SK-N-SH treated with all-trans-retinoic acid at 6 μM for 48 hours (cell line): ENCODE measurements at regions not wholly inside any gene's neighbourhood (a gene's known extent, or its start where the extent isn't known, plus 50 kb on each side); places are given as distances from the start of the nearest gene placed in this dataset.

Source experiments
- ATAC-seq: fragments of 200-7000 bp; cut with Tn5 transposase; 3 replicates; pipeline ENCODE4 v1.9.1; 2020; ENCODE audit warnings: mild to moderate bottlenecking, moderate library complexity
- ARNTL ChIP-seq: fragments of 450-650 bp; formaldehyde crosslinking; IDR thresholded peaks from 2 replicates; pipeline ENCODE4 v1.5.0; 2020; ENCODE audit warnings: low read depth, mild to moderate bottlenecking, moderate library complexity, borderline replicate concordance
- BACH2 ChIP-seq: fragments of 250-450 bp; sonication (Bioruptor Pico); IDR thresholded peaks from 2 replicates; pipeline ENCODE4 v1.9.0; 2021; ENCODE audit warnings: mild to moderate bottlenecking, borderline replicate concordance
- CSDC2 ChIP-seq: fragments of 250-450 bp; sonication (Bioruptor Pico); IDR thresholded peaks from 2 replicates; pipeline ENCODE4 v1.5.0; 2020; ENCODE audit warnings: mild to moderate bottlenecking, moderate library complexity
- CSRNP3 ChIP-seq: fragments of 250-450 bp; sonication (Bioruptor Pico); IDR thresholded peaks from 2 replicates; pipeline ENCODE4 v1.5.1; 2021; ENCODE audit warnings: mild to moderate bottlenecking, moderate library complexity
- ESRRG ChIP-seq: fragments of 250-450 bp; sonication (Bioruptor Pico); IDR thresholded peaks from 2 replicates; pipeline ENCODE4 v1.6.1; 2021; ENCODE audit warnings: mild to moderate bottlenecking
- GLIS3 ChIP-seq: fragments of 250-450 bp; sonication (Bioruptor Pico); IDR thresholded peaks from 2 replicates; pipeline ENCODE4 v1.5.0; 2020; ENCODE audit warnings: mild to moderate bottlenecking, moderate library complexity
- ISL1 ChIP-seq: fragments of 250-450 bp; sonication (Bioruptor Pico); IDR thresholded peaks from 2 replicates; pipeline ENCODE4 v2.1.2; 2022; ENCODE audit warnings: mild to moderate bottlenecking, moderate library complexity
- OSR1 ChIP-seq: fragments of 250-450 bp; sonication (Bioruptor Pico); IDR thresholded peaks from 2 replicates; pipeline ENCODE4 v1.8.0; 2022; ENCODE audit warnings: moderate library complexity, mild to moderate bottlenecking, inconsistent platforms
- PATZ1 ChIP-seq: fragments of 250-450 bp; sonication (Bioruptor Pico); IDR thresholded peaks from 2 replicates; pipeline ENCODE4 v1.8.0; 2020; ENCODE audit warnings: mild to moderate bottlenecking, moderate library complexity, borderline replicate concordance
- PPARA ChIP-seq: fragments of 250-450 bp; sonication (Bioruptor Pico); IDR thresholded peaks from 2 replicates; pipeline ENCODE4 v1.5.0; 2020; ENCODE audit warnings: mild to moderate bottlenecking, borderline replicate concordance
- RARB ChIP-seq: fragments of 250-450 bp; sonication (Bioruptor Pico); IDR thresholded peaks from 2 replicates; pipeline ENCODE4 v1.8.0; 2021; ENCODE audit warnings: mild to moderate bottlenecking, moderate library complexity
- SNAI2 ChIP-seq: fragments of 250-450 bp; sonication (Bioruptor Pico); IDR thresholded peaks from 2 replicates; pipeline ENCODE4 v1.5.0; 2020; ENCODE audit warnings: mild to moderate bottlenecking, moderate library complexity
- TCF4 ChIP-seq: fragments of 250-450 bp; sonication (Bioruptor Pico); IDR thresholded peaks from 2 replicates; pipeline ENCODE4 v1.8.0; 2021; ENCODE audit warnings: mild to moderate bottlenecking, moderate library complexity, borderline replicate concordance
- TOX ChIP-seq: fragments of 250-450 bp; sonication (Bioruptor Pico); IDR thresholded peaks from 2 replicates; pipeline ENCODE4 v1.8.0; 2021; ENCODE audit warnings: mild to moderate bottlenecking, moderate library complexity, borderline replicate concordance
- ZC3H10 ChIP-seq: fragments of 250-450 bp; sonication (Bioruptor Pico); IDR thresholded peaks from 2 replicates; pipeline ENCODE4 v1.5.1; 2021; ENCODE audit warnings: mild to moderate bottlenecking, moderate library complexity
- ZFP30 ChIP-seq: fragments of 450-650 bp; formaldehyde crosslinking; IDR thresholded peaks from 2 replicates; pipeline ENCODE4 v1.5.0; 2022; ENCODE audit warnings: mild to moderate bottlenecking, moderate library complexity
- ZNF565 ChIP-seq: fragments of 450-650 bp; formaldehyde crosslinking; conservative IDR thresholded peaks from 2 replicates; pipeline ENCODE4 v1.5.0; 2020; ENCODE audit warnings: low read depth, mild to moderate bottlenecking, moderate library complexity
- ZNF70 ChIP-seq: fragments of 450-650 bp; formaldehyde crosslinking; IDR thresholded peaks from 2 replicates; pipeline ENCODE4 v1.5.0; 2020; ENCODE audit warnings: mild to moderate bottlenecking, moderate library complexity
- ZNF8 ChIP-seq: fragments of 450-650 bp; formaldehyde crosslinking; IDR thresholded peaks from 2 replicates; pipeline ENCODE4 v1.5.0; 2020; ENCODE audit warnings: mild to moderate bottlenecking, moderate library complexity
- TF ChIP-seq, protein P1 (sequence below): fragments of 250-450 bp; sonication (Bioruptor Pico); IDR thresholded peaks from 2 replicates; pipeline ENCODE4 v1.8.0; 2021; ENCODE audit warnings: low read depth, mild to moderate bottlenecking, moderate library complexity, borderline replicate concordance
- TF ChIP-seq, protein P2 (sequence below): fragments of 250-450 bp; sonication (Bioruptor Pico); IDR thresholded peaks from 2 replicates; pipeline ENCODE4 v1.5.0; 2020; ENCODE audit warnings: mild to moderate bottlenecking, moderate library complexity
- TF ChIP-seq, protein P3 (sequence below): fragments of 250-450 bp; sonication (Bioruptor Pico); IDR thresholded peaks from 2 replicates; pipeline ENCODE4 v1.5.1; 2020; ENCODE audit warnings: low read depth, mild to moderate bottlenecking, moderate library complexity

GRCh38 chr12:58580095-58580494 lies 340.2 kb downstream of the LRIG3 start:
- TF ChIP-seq, protein P1, sequence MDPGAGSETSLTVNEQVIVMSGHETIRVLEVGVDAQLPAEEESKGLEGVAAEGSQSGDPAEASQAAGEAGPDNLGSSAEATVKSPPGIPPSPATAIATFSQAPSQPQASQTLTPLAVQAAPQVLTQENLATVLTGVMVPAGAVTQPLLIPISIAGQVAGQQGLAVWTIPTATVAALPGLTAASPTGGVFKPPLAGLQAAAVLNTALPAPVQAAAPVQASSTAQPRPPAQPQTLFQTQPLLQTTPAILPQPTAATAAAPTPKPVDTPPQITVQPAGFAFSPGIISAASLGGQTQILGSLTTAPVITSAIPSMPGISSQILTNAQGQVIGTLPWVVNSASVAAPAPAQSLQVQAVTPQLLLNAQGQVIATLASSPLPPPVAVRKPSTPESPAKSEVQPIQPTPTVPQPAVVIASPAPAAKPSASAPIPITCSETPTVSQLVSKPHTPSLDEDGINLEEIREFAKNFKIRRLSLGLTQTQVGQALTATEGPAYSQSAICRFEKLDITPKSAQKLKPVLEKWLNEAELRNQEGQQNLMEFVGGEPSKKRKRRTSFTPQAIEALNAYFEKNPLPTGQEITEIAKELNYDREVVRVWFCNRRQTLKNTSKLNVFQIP (CRISPR knock-in tag), result no peak
- TF ChIP-seq ZNF565 (CRISPR knock-in tag) (no peak), CSDC2 (CRISPR knock-in tag) (no peak), ARNTL (CRISPR knock-in tag) (no peak), GLIS3 (CRISPR knock-in tag) (no peak), TCF4 (CRISPR knock-in tag) (no peak), OSR1 (CRISPR knock-in tag) (no peak), ISL1 (CRISPR knock-in tag) (no peak), PATZ1 (CRISPR knock-in tag) (no peak), ZC3H10 (no peak), ESRRG (CRISPR knock-in tag) (no peak), BACH2 (no peak), TOX (CRISPR knock-in tag) (no peak), PPARA (CRISPR knock-in tag) (no peak), SNAI2 (CRISPR knock-in tag) (no peak)
- TF ChIP-seq, protein P2, sequence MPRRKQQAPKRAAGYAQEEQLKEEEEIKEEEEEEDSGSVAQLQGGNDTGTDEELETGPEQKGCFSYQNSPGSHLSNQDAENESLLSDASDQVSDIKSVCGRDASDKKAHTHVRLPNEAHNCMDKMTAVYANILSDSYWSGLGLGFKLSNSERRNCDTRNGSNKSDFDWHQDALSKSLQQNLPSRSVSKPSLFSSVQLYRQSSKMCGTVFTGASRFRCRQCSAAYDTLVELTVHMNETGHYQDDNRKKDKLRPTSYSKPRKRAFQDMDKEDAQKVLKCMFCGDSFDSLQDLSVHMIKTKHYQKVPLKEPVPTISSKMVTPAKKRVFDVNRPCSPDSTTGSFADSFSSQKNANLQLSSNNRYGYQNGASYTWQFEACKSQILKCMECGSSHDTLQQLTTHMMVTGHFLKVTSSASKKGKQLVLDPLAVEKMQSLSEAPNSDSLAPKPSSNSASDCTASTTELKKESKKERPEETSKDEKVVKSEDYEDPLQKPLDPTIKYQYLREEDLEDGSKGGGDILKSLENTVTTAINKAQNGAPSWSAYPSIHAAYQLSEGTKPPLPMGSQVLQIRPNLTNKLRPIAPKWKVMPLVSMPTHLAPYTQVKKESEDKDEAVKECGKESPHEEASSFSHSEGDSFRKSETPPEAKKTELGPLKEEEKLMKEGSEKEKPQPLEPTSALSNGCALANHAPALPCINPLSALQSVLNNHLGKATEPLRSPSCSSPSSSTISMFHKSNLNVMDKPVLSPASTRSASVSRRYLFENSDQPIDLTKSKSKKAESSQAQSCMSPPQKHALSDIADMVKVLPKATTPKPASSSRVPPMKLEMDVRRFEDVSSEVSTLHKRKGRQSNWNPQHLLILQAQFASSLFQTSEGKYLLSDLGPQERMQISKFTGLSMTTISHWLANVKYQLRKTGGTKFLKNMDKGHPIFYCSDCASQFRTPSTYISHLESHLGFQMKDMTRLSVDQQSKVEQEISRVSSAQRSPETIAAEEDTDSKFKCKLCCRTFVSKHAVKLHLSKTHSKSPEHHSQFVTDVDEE, result no peak
- TF ChIP-seq, protein P3, sequence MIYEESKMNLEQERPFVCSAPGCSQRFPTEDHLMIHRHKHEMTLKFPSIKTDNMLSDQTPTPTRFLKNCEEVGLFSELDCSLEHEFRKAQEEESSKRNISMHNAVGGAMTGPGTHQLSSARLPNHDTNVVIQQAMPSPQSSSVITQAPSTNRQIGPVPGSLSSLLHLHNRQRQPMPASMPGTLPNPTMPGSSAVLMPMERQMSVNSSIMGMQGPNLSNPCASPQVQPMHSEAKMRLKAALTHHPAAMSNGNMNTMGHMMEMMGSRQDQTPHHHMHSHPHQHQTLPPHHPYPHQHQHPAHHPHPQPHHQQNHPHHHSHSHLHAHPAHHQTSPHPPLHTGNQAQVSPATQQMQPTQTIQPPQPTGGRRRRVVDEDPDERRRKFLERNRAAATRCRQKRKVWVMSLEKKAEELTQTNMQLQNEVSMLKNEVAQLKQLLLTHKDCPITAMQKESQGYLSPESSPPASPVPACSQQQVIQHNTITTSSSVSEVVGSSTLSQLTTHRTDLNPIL (CRISPR knock-in tag), result no peak
- ATAC-seq, result no peak

- TF ChIP-seq PPARA (CRISPR knock-in tag) (no peak), CSRNP3 (CRISPR knock-in tag) (no peak), GLIS3 (CRISPR knock-in tag) (no peak), ISL1 (CRISPR knock-in tag) (no peak), ESRRG (CRISPR knock-in tag) (no peak), BACH2 (no peak), RARB (CRISPR knock-in tag) (no peak), ZNF8 (CRISPR knock-in tag) (no peak), OSR1 (CRISPR knock-in tag) (no peak), TOX (CRISPR knock-in tag) (no peak), ZC3H10 (no peak), ZFP30 (CRISPR knock-in tag) (no peak), PATZ1 (CRISPR knock-in tag) (no peak), SNAI2 (CRISPR knock-in tag) (no peak), ZNF70 (CRISPR knock-in tag) (no peak)
- TF ChIP-seq, protein P2, result no peak
- TF ChIP-seq, protein P1 (CRISPR knock-in tag), result no peak
- ATAC-seq, result no peak
These were observed 336.8 kb downstream of the LRIG3 start for GRCh38 chr12:58583529-58583928.
